Calu3 (cell line): ENCODE measurements at regions not wholly inside any gene's neighbourhood (a gene's known extent, or its start where the extent isn't known, plus 50 kb on each side); places are given as distances from the start of the nearest gene placed in this dataset.

ENCODE experiments used
- BruUV-seq: library from RNA; stranded (reverse); fragments of 400-500 nt; replicated peaks from 2 replicates; lab custom pipeline; 2021; lab: Mats Ljungman, UMichigan
- CTCF ChIA-PET: fragments of 300-600 bp; sonication (Branson Sonifier 250); formaldehyde crosslinking; loops from one replicate; lab custom pipeline; 2022; ENCODE audit warnings: antibody characterized with exemption; lab: Charles Lee
- DNase-seq: peaks from one replicate; pipeline ENCODE4 v3.0.0; 2022
- H3K27ac Mint-ChIP-seq: one replicate; pipeline ENCODE4 v1.8.0; 2022; ENCODE audit warnings: mixed read lengths; ENCODE audit not compliant: unreplicated experiment
- H3K27me3 Mint-ChIP-seq: one replicate; pipeline ENCODE4 v1.8.0; 2022; ENCODE audit warnings: mixed read lengths; ENCODE audit not compliant: unreplicated experiment
- H3K36me3 Mint-ChIP-seq: one replicate; pipeline ENCODE4 v1.8.0; 2022; ENCODE audit warnings: mild to moderate bottlenecking, moderate library complexity, mixed read lengths; ENCODE audit not compliant: insufficient read depth, unreplicated experiment
- H3K4me1 Mint-ChIP-seq: one replicate; pipeline ENCODE4 v1.8.0; 2022; ENCODE audit warnings: mild to moderate bottlenecking, low read depth, mixed read lengths; ENCODE audit not compliant: unreplicated experiment
- H3K4me3 Mint-ChIP-seq: one replicate; pipeline ENCODE4 v1.8.0; 2022; ENCODE audit warnings: mild to moderate bottlenecking, low read depth, moderate library complexity, mixed read lengths; ENCODE audit not compliant: unreplicated experiment
- H3K9me3 Mint-ChIP-seq: one replicate; pipeline ENCODE4 v1.8.0; 2022; ENCODE audit warnings: low read depth, mixed read lengths; ENCODE audit not compliant: unreplicated experiment
- CTCF ChIP-seq: fragments of 200-600 bp; IDR thresholded peaks from one replicate; pipeline ENCODE4 v1.8.0; 2022; ENCODE audit warnings: antibody characterized with exemption; ENCODE audit not compliant: unreplicated experiment
- intact Hi-C: fragments of 100-400 bp; cut with micrococcal nuclease; formaldehyde crosslinking; loops from one replicate; pipeline ENCODE4 v1.10.0; 2022; ENCODE audit not compliant: unreplicated experiment

GRCh38 chr12:107474099-107474498 is 211.5 kb upstream of the PWP1 start:
- no TSS peak for BruUV-seq
- CTCF ChIA-PET, result no interaction called here
- no peak for TF ChIP-seq CTCF
- Mint-ChIP-seq H3K36me3 (no peaks in the 10 kb centered on the region), H3K27me3 (peaks cover 53% of the 10 kb centered on the region), H3K4me3 (no peak overlapping the region), H3K27ac (no peak overlapping the region), H3K4me1 (no peaks in the 10 kb centered on the region), H3K9me3 (no peaks in the 10 kb centered on the region)
- DNase-seq, result no peak
- intact Hi-C loops, result no loop called here

DNA sequence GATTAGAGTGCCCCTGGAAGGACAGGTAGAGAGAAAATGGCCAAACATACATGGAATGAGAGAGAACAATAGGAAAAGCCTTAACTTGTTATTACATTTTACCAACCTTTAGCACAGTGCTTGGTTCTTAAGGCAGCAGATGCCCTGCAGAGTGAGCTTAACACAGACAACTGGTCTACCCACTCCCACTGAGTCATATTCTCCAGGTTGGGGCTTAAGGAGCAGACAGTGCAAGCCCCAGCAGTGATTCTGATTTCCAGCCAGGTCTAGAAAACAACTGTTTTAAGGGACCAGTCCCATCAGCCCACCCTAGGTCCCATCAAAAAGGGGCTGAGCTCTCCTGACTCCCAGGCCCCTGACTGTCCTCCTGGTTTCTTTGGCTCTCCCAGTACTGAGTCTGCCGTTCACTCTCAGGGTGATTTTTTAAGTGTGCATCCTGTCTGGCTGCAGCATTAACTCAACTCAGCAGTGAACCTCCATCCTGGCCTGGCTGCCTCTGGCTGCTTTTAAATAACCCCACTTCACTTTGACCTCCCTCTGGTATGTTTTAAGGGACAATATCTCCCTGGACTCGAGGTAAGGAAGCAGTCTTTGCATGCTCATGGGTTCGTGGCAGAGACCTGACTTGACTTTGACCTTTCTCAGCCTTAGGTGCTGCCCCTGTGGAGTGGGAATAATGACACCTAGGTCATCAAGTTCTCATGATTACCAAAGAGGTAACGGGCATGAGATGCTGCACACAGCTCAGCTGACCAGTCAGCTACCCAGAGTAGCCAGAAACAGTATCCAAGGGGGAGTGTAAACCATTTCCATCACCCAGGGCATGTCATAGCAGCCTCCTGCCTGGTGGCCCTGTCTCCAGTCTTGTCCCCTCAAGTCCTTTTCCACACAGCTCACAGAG is 210.7 kb upstream of the PWP1 start:
- CTCF ChIA-PET, result no interaction called here
- no TSS peak for BruUV-seq
- H3K27ac Mint-ChIP-seq, result no peak overlapping the region

DNA sequence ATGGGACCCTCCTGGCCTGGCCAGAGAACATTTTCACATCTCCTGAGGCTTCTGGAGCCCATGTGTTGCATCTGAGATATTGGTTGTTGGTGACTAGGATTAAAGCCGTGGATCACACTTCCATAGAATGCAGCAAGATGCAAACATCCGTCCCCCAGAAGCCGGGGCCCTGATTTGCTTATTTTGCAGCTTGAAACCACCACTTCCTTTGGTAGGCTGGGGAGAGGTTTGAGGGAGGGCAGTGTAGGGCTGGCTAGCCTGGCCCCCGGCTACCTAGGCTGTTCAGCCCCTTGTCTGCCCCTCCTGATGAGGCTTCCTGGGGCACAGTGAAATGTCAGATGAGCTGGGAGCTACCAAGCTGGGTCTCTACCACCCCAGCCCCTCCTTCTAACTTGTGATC is 209.7 kb upstream of the PWP1 start:
- Mint-ChIP-seq H3K27ac (no peak overlapping the region), H3K36me3 (no peaks in the 10 kb centered on the region), H3K9me3 (no peaks in the 10 kb centered on the region), H3K27me3 (peaks cover 52% of the 10 kb centered on the region), H3K4me3 (no peak overlapping the region), H3K4me1 (no peaks in the 10 kb centered on the region)
- TF ChIP-seq CTCF, result no peak
- BruUV-seq, result no TSS peak
- CTCF ChIA-PET, result no interaction called here
- no peak for DNase-seq
- intact Hi-C loops, result no loop called here

More for the DNA sequence above, 210.7 kb upstream of the PWP1 start:
- Mint-ChIP-seq H3K27me3 (peaks cover 52% of the 10 kb centered on the region), H3K9me3 (no peaks in the 10 kb centered on the region), H3K4me3 (no peak overlapping the region), H3K4me1 (no peaks in the 10 kb centered on the region), H3K36me3 (no peaks in the 10 kb centered on the region)
- intact Hi-C loops, result no loop called here
- no peak for TF ChIP-seq CTCF
- DNase-seq, result no peak

GRCh38 chr12:107477018-107477417 is 208.6 kb upstream of the PWP1 start:
- intact Hi-C loops, result no loop called here
- Mint-ChIP-seq H3K9me3 (no peaks in the 10 kb centered on the region), H3K27me3 (peaks cover 54% of the 10 kb centered on the region), H3K27ac (no peak overlapping the region), H3K4me3 (no peak overlapping the region), H3K36me3 (no peaks in the 10 kb centered on the region), H3K4me1 (no peaks in the 10 kb centered on the region)
- DNase-seq, result no peak
- BruUV-seq, result no TSS peak
- CTCF ChIA-PET, result no interaction called here
- no peak for TF ChIP-seq CTCF
